Left lung (tissue), 4 donors: ENCODE measurements at regions not wholly inside any gene's neighbourhood (a gene's known extent, or its start where the extent isn't known, plus 50 kb on each side); places are given as distances from the start of the nearest gene placed in this dataset.
A peak's percentile ranks its signal among the peaks of the same experiment; 100 is the strongest.

Experiments
- ATAC-seq: fragments of 200-7000 bp; cut with Tn5 transposase; one replicate; pipeline ENCODE4 v1.9.1; 2020; ENCODE audit warnings: moderate library complexity
- DNase-seq, 4 donors: peaks; one replicate each; pipeline ENCODE4 v3.0.0-alpha.2; 2013 to 2020
- H3K27ac ChIP-seq, 2 donors: fragments of 200-600 bp; sonication (generic) in 1 of 2; one replicate each; pipeline versions ENCODE4 v1.5.0 to v1.8.0; 2020 to 2021
- H3K27me3 ChIP-seq, 2 donors: fragments of 200-600 bp; sonication (generic) in 1 of 2; one replicate each; pipeline versions ENCODE4 v1.5.0 to v1.8.0; 2020 to 2021
- H3K36me3 ChIP-seq, 2 donors: fragments of 200-600 bp; sonication (generic) in 1 of 2; one replicate each; pipeline versions ENCODE4 v1.5.0 to v1.8.0; 2020 to 2021
- H3K4me1 ChIP-seq, 2 donors: fragments of 200-600 bp; one replicate each; pipeline ENCODE4 v1.8.0; 2021
- H3K4me3 ChIP-seq, 2 donors: fragments of 200-600 bp; sonication (generic) in 1 of 2; one replicate each; pipeline versions ENCODE4 v1.5.0 to v1.8.0; 2020 to 2021; ENCODE audit warnings: mild to moderate bottlenecking in 1 of 2
- H3K9me3 ChIP-seq, 2 donors: fragments of 200-600 bp; sonication (generic) in 1 of 2; one replicate each; pipeline versions ENCODE4 v1.5.0 to v1.8.0; 2020 to 2021
- intact Hi-C, 2 donors: fragments of 100-400 bp; cut with DNase I; formaldehyde crosslinking; loops; one replicate each; pipeline versions ENCODE4 v1.11.2 to v1.14.2; 2022
- TF ChIP-seq, protein P1 (sequence below), 2 donors: fragments of 200-600 bp; sonication (generic) in 1 of 2; IDR thresholded peaks; one replicate each; pipeline versions ENCODE4 v1.5.0 to v1.8.0; 2021; ENCODE audit warnings: antibody characterized with exemption in 2 of 2
- donor health status: DM: no; HTN: yes; CAD: no.
- donor health status: DM: no; HTN: no; CAD: no.

DNA sequence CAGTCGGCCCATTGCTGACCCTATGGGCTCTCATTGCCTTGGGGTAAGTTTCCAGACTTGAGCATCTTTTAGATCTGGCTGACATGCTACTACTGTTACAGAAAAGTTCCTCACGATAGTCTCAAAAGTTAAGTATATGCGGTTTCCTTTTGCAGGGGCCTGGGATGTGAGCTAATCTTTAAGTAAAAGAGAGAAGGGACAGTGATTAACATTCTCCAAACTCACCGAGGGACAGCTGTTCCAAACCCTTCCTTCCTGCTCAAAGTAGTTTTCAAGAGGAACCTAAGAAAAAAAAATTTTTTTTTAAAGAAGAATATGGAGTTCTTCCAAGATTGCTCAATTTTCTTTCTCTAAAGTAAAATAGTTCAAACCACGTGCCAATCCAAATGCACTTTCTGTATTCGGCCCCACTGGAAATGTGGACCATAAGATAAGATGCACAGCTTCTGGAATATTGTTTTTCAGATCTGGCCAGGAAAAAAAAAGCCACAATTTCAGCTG is 168.0 kb upstream of the SPRY4 start:
- TF ChIP-seq, protein P1, sequence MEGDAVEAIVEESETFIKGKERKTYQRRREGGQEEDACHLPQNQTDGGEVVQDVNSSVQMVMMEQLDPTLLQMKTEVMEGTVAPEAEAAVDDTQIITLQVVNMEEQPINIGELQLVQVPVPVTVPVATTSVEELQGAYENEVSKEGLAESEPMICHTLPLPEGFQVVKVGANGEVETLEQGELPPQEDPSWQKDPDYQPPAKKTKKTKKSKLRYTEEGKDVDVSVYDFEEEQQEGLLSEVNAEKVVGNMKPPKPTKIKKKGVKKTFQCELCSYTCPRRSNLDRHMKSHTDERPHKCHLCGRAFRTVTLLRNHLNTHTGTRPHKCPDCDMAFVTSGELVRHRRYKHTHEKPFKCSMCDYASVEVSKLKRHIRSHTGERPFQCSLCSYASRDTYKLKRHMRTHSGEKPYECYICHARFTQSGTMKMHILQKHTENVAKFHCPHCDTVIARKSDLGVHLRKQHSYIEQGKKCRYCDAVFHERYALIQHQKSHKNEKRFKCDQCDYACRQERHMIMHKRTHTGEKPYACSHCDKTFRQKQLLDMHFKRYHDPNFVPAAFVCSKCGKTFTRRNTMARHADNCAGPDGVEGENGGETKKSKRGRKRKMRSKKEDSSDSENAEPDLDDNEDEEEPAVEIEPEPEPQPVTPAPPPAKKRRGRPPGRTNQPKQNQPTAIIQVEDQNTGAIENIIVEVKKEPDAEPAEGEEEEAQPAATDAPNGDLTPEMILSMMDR (IDR thresholded peaks at IDR 0.05) = no peak
- ATAC-seq (peak; percentile 25), DNase-seq (peak in 2 of 4 donors; percentile 34 to 68)
- Histone ChIP-seq H3K9me3 (no peaks in the 10 kb centered on the region), H3K4me3 (no peak overlapping the region), H3K36me3 (no peaks in the 10 kb centered on the region), H3K27ac (peak overlapping the region in 1 of 2 donors; percentile 33), H3K4me1 (peaks cover 0 to 6% of the 10 kb centered on the region in 2 donors), H3K27me3 (no peaks in the 10 kb centered on the region)
- intact Hi-C loops = no loop called here

- Histone ChIP-seq H3K4me1 (peaks cover 0 to 6% of the 10 kb centered on the region in 2 donors), H3K36me3 (no peaks in the 10 kb centered on the region), H3K27ac (no peak overlapping the region), H3K9me3 (no peaks in the 10 kb centered on the region), H3K4me3 (no peak overlapping the region), H3K27me3 (no peaks in the 10 kb centered on the region)
- DNase-seq = no peak
- TF ChIP-seq, protein P1 (IDR thresholded peaks at IDR 0.05) = no peak
- ATAC-seq = no peak
- intact Hi-C loops = no loop called here
These were observed 166.9 kb upstream of the SPRY4 start for GRCh38 chr5:142491679-142492078.

DNA sequence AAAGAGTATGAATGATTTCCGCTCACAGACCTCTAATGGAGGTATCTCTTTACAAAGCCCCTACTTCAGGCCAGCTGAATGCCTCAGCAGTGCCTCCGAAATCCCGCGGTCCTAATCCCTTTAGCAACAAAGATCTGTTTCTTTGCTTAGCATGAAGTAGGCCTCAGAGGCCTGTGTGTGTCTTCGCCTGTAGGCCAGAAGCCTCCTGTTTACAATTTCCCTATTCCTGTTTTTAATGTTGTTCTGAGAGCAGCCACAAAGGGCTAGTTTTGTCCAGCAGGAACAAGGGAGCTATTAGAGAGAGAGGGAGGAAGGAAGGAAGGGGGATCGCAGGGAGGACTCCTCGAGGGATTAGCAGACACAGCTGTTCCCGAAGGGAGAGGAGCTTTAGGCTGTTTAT is 166.4 kb upstream of the SPRY4 start:
- peaks cover 0 to 6% of the 10 kb centered on the region in 2 donors for H3K4me1 ChIP-seq
- no peaks in the 10 kb centered on the region for H3K9me3 ChIP-seq
- ATAC-seq (no peak), DNase-seq (no peak)
- H3K4me3 ChIP-seq = no peak overlapping the region
- intact Hi-C loops = no loop called here
- H3K27ac ChIP-seq = no peak overlapping the region
- TF ChIP-seq, protein P1 (IDR thresholded peaks at IDR 0.05) = no peak
- no peaks in the 10 kb centered on the region for H3K36me3 ChIP-seq
- no peaks in the 10 kb centered on the region for H3K27me3 ChIP-seq

GRCh38 chr5:142486581-142486980 is 161.8 kb upstream of the SPRY4 start:
- DNase-seq (no peak), ATAC-seq (no peak)
- no peaks in the 10 kb centered on the region for H3K36me3 ChIP-seq
- H3K4me1 ChIP-seq = no peaks in the 10 kb centered on the region
- H3K27me3 ChIP-seq = no peaks in the 10 kb centered on the region
- no peak overlapping the region for H3K27ac ChIP-seq
- H3K4me3 ChIP-seq = no peak overlapping the region
- peaks cover 0 to 7% of the 10 kb centered on the region in 2 donors for H3K9me3 ChIP-seq
- intact Hi-C loops = no loop called here
- TF ChIP-seq, protein P1 (IDR thresholded peaks at IDR 0.05) = no peak

DNA sequence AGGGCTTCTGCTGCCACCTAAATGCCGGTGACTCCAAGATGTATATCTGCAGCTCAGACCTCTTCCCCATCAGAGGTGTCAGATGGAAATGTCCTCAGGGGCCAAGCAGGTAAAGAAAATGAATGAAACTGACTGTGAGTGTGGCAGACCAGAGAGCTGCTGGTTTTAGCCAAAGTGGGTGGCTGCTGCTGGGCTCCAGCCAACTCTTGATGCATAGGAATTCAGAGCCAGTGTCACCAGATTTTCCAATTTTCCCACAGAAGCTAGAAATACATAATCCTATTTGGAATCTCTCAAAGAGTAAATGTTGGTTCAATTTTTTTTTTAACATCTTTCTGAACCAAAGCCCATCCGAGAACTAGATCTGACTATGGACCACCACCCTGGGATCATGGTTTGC is 161.2 kb upstream of the SPRY4 start:
- TF ChIP-seq, protein P1 (IDR thresholded peaks at IDR 0.05) = no peak
- Histone ChIP-seq H3K4me3 (no peak overlapping the region), H3K27ac (no peak overlapping the region), H3K27me3 (no peaks in the 10 kb centered on the region), H3K9me3 (peaks cover 0 to 7% of the 10 kb centered on the region in 2 donors), H3K36me3 (no peaks in the 10 kb centered on the region), H3K4me1 (no peaks in the 10 kb centered on the region)
- intact Hi-C loops = no loop called here
- no peak for ATAC-seq
- DNase-seq = no peak
